A549 (cell line): ENCODE measurements at regions not wholly inside any gene's neighbourhood (a gene's known extent, or its start where the extent isn't known, plus 50 kb on each side); places are given as distances from the start of the nearest gene placed in this dataset.

Experiments
- ATAC-seq, 2 experiments: fragments of 200-7000 bp in 1 of 2; fragments of >200 bp in 1 of 2; cut with Nextera tagmentation in 1 of 2; cut with Tn5 transposase in 1 of 2; 3 replicates each; pipeline versions ENCODE4 v1.8.0 to v1.9.1; 2018 to 2020; ENCODE audit warnings: mild to moderate bottlenecking in 1 of 2, moderate library complexity in 1 of 2
- CTCF ChIA-PET: fragments of 300-600 bp; sonication (Branson Sonifier 250); formaldehyde crosslinking; extraction: SDS; loops from one replicate; lab custom pipeline; 2021; ENCODE audit warnings: antibody characterized with exemption, inconsistent platforms; lab: Yijun Ruan, JAX
- POLR2A ChIA-PET: fragments of 350-600 bp; formaldehyde crosslinking; extraction: SDS; loops from one replicate; lab custom pipeline; 2021; ENCODE audit warnings: antibody characterized with exemption, inconsistent platforms; lab: Yijun Ruan, JAX
- DNase-seq, 2 experiments: peaks; one replicate each; pipeline versions ENCODE4 v3.0.0 to v3.0.0-alpha.2; 2011 to 2016; ENCODE audit warnings: low read depth in 1 of 2, low spot score in 1 of 2
- FAIRE-seq: peaks from 2 replicates; lab custom pipeline; 2011; peaks lifted over from hg19 to GRCh38; lab: Jason Lieb, UNC
- H3K27ac ChIP-seq, 2 experiments: fragments of >200 bp; sonication (Bioruptor Twin); formaldehyde crosslinking; 3 replicates each; pipeline ENCODE4 v1.5.1; 2016 to 2017
- H3K4me1 ChIP-seq: fragments of >200 bp; sonication (Bioruptor Twin); formaldehyde crosslinking; 3 replicates; pipeline ENCODE4 v1.6.1; 2016
- H3K4me2 ChIP-seq: fragments of >200 bp; sonication (Bioruptor Twin); formaldehyde crosslinking; 3 replicates; pipeline ENCODE4 v1.6.1; 2016
- H3K4me3 ChIP-seq: fragments of >200 bp; sonication (Bioruptor Twin); formaldehyde crosslinking; 3 replicates; pipeline ENCODE4 v1.5.1; 2016
- H3K9me3 ChIP-seq: fragments of >200 bp; sonication (Bioruptor Twin); formaldehyde crosslinking; 3 replicates; pipeline ENCODE4 v1.6.1; 2016
- ATOH8 ChIP-seq: fragments of 250-450 bp; sonication (Bioruptor Pico); IDR thresholded peaks from 2 replicates; pipeline ENCODE4 v1.5.0; 2020; ENCODE audit warnings: low read depth, mild to moderate bottlenecking, moderate library complexity
- CBX2 ChIP-seq: fragments of 200-600 bp; sonication (generic); IDR thresholded peaks from 2 replicates; pipeline ENCODE4 v1.6.1; 2016; ENCODE audit warnings: low read depth, mild to moderate bottlenecking, borderline replicate concordance
- CHD4 ChIP-seq: fragments of 200-600 bp; sonication (generic); IDR thresholded peaks from 2 replicates; pipeline ENCODE4 v1.6.1; 2016; ENCODE audit warnings: antibody characterized with exemption, mild to moderate bottlenecking, borderline replicate concordance
- CTCF ChIP-seq: fragments of >200 bp; sonication (Bioruptor Twin); formaldehyde crosslinking; IDR thresholded peaks from 3 replicates; pipeline ENCODE4 v1.5.1; 2016
- ESRRA ChIP-seq: fragments of 150-350 bp; IDR thresholded peaks from 2 replicates; pipeline ENCODE4 v1.6.1; 2014; ENCODE audit warnings: mild to moderate bottlenecking, low read length, borderline replicate concordance
- HDAC2 ChIP-seq: fragments of 200-600 bp; sonication (generic); IDR thresholded peaks from 2 replicates; pipeline ENCODE4 v1.6.1; 2016
- HES2 ChIP-seq: fragments of >200 bp; sonication (Bioruptor Twin); formaldehyde crosslinking; IDR thresholded peaks from 2 replicates; pipeline ENCODE4 v1.6.1; 2016
- HOXA7 ChIP-seq: fragments of 250-450 bp; sonication (Bioruptor Pico); IDR thresholded peaks from 2 replicates; pipeline ENCODE4 v1.5.0; 2020; ENCODE audit warnings: mild to moderate bottlenecking, moderate library complexity
- HOXB5 ChIP-seq: fragments of 250-450 bp; sonication (Bioruptor Pico); IDR thresholded peaks from 2 replicates; pipeline ENCODE4 v1.5.0; 2020; ENCODE audit warnings: mild to moderate bottlenecking, moderate library complexity
- JUNB ChIP-seq: fragments of >200 bp; sonication (Bioruptor Twin); formaldehyde crosslinking; IDR thresholded peaks from 2 replicates; pipeline ENCODE4 v1.6.1; 2016
- MAFK ChIP-seq: fragments of 450-650 bp; IDR thresholded peaks from 2 replicates; pipeline ENCODE4 v1.6.1; 2014; ENCODE audit not compliant: partially characterized antibody
- MAX ChIP-seq: IDR thresholded peaks from 2 replicates; pipeline ENCODE4 v1.6.1; 2012
- NFE2L2 ChIP-seq: fragments of 150-350 bp; conservative IDR thresholded peaks from 2 replicates; pipeline ENCODE4 v1.6.1; 2014; ENCODE audit warnings: low read length
- NPAS2 ChIP-seq: fragments of 250-450 bp; sonication (Bioruptor Pico); IDR thresholded peaks from 2 replicates; pipeline ENCODE4 v1.8.0; 2022; ENCODE audit warnings: mild to moderate bottlenecking, moderate library complexity, borderline replicate concordance
- NR3C1 ChIP-seq: fragments of >200 bp; sonication (Bioruptor Twin); formaldehyde crosslinking; IDR thresholded peaks from 3 replicates; pipeline ENCODE4 v1.6.1; 2017
- PHF8 ChIP-seq: fragments of 200-600 bp; sonication (generic); IDR thresholded peaks from 2 replicates; pipeline ENCODE4 v1.6.1; 2016; ENCODE audit warnings: low read depth, mild to moderate bottlenecking, antibody characterized with exemption, moderate library complexity, borderline replicate concordance
- POLR2AphosphoS2 ChIP-seq: conservative IDR thresholded peaks from 2 replicates; pipeline ENCODE4 v1.6.1; 2012; ENCODE audit warnings: low read length, improper control_type of control experiment, inconsistent platforms
- RAD21 ChIP-seq, 2 experiments: fragments of >200 bp in 1 of 2; sonication (Bioruptor Twin) in 1 of 2; formaldehyde crosslinking in 1 of 2; IDR thresholded peaks in 1 of 2; conservative IDR thresholded peaks in 1 of 2; 2 replicates in 1 of 2; 3 replicates in 1 of 2; pipeline ENCODE4 v1.6.1; 2012 to 2018; ENCODE audit warnings: inconsistent platforms in 1 of 2
- RCOR1 ChIP-seq: fragments of 150-350 bp; IDR thresholded peaks from 2 replicates; pipeline ENCODE4 v1.6.1; 2014; ENCODE audit warnings: antibody characterized with exemption, low read length, low read depth
- RFX5 ChIP-seq: fragments of 450-650 bp; IDR thresholded peaks from 2 replicates; pipeline ENCODE4 v1.7.1; 2014; ENCODE audit warnings: antibody characterized with exemption, mild to moderate bottlenecking, moderate library complexity
- SMC3 ChIP-seq: fragments of >200 bp; sonication (Bioruptor Twin); formaldehyde crosslinking; IDR thresholded peaks from 3 replicates; pipeline ENCODE4 v1.6.1; 2018; ENCODE audit warnings: inconsistent platforms
- SREBF2 ChIP-seq: fragments of 450-650 bp; IDR thresholded peaks from 2 replicates; pipeline ENCODE4 v1.6.1; 2014; ENCODE audit warnings: mild to moderate bottlenecking, moderate library complexity
- TFCP2L1 ChIP-seq: fragments of 250-450 bp; sonication (Bioruptor Pico); IDR thresholded peaks from 2 replicates; pipeline ENCODE4 v1.5.0; 2021; ENCODE audit warnings: mild to moderate bottlenecking
- TP53 ChIP-seq: fragments of 250-450 bp; sonication (Bioruptor Pico); IDR thresholded peaks from 2 replicates; pipeline ENCODE4 v1.5.0; 2021; ENCODE audit warnings: mild to moderate bottlenecking, moderate library complexity
- ZNF302 ChIP-seq: fragments of 250-450 bp; sonication (Bioruptor Pico); IDR thresholded peaks from 2 replicates; pipeline ENCODE4 v1.9.0; 2021; ENCODE audit warnings: inconsistent platforms, mild to moderate bottlenecking, moderate library complexity
- ZSCAN20 ChIP-seq: fragments of 250-450 bp; sonication (Bioruptor Pico); IDR thresholded peaks from 2 replicates; pipeline ENCODE4 v1.8.0; 2022; ENCODE audit warnings: mild to moderate bottlenecking, moderate library complexity
- WGBS: methylation state at CpG from one replicate; pipeline ENCODE4 v1.1.6; 2017; ENCODE audit errors: missing lambda C conversion rate; 5-methylcytosine and 5-hydroxymethylcytosine counted together

- FAIRE-seq (no peak), ATAC-seq (no peak), DNase-seq (no peak)
- Histone ChIP-seq H3K4me2 (no peak overlapping the region), H3K27ac (no peak overlapping the region), H3K4me3 (no peak overlapping the region), H3K9me3 (no peaks in the 10 kb centered on the region), H3K4me1 (no peaks in the 10 kb centered on the region)
- TF ChIP-seq ZNF302 (CRISPR knock-in tag): no peak
- TF ChIP-seq SMC3: no peak
- no peak for TF ChIP-seq TP53 (CRISPR knock-in tag)
- TF ChIP-seq ATOH8 (CRISPR knock-in tag): no peak
- TF ChIP-seq CHD4: no peak
- no peak for TF ChIP-seq HES2
- TF ChIP-seq RAD21 (conservative IDR thresholded peaks at IDR 0.05 in 1 of 2, IDR thresholded peaks at IDR 0.05 in 1 of 2): no peak
- no peak for TF ChIP-seq RFX5
- no peak for TF ChIP-seq JUNB
- TF ChIP-seq RCOR1: no peak
- TF ChIP-seq ESRRA: no peak
- no peak for TF ChIP-seq NFE2L2
- TF ChIP-seq HOXB5 (CRISPR knock-in tag): no peak
- CTCF ChIA-PET: no interaction called here
- POLR2A ChIA-PET: no interaction called here
- 18% methylated on average over 4 of the region's 4 CpGs for WGBS
Observed at GRCh38 chr7:20911081-20911480, 124.4 kb upstream of the SP8 start.

- ATAC-seq (no peak), FAIRE-seq (no peak), DNase-seq (peak in 1 of 2 experiments; percentile 2)
- Histone ChIP-seq H3K4me3 (no peak overlapping the region), H3K27ac (no peak overlapping the region), H3K4me2 (no peak overlapping the region), H3K4me1 (no peaks in the 10 kb centered on the region), H3K9me3 (no peaks in the 10 kb centered on the region)
- 17% methylated on average over 9 of the region's 9 CpGs for WGBS
- ChIA-PET CTCF (interaction anchor here (1.4 kb wide), 1 partner anchor 853 kb away, joined by 4 read pairs; no protein-coding TSS in a partner anchor), POLR2A (no interaction called here)
- TF ChIP-seq ZSCAN20 (CRISPR knock-in tag) (no peak), RFX5 (no peak)
Observed at GRCh38 chr7:20913853-20914252, 127.2 kb upstream of the SP8 start.

- CTCF ChIA-PET: interaction anchor here (0.5 kb wide), 1 partner anchor 154 kb away, joined by 3 read pairs; no protein-coding TSS in a partner anchor
- 0% methylated on average over 1 of the region's 1 CpG for WGBS
- Histone ChIP-seq H3K9me3 (no peaks in the 10 kb centered on the region), H3K4me2 (no peak overlapping the region), H3K4me1 (no peaks in the 10 kb centered on the region)
- DNase-seq: no peak
- ATAC-seq: no peak
- FAIRE-seq: no peak
- TF ChIP-seq MAX (no peak), CBX2 (no peak), HDAC2 (no peak), PHF8 (no peak), TFCP2L1 (CRISPR knock-in tag) (no peak), CTCF (no peak), JUNB (no peak), MAFK (no peak), NPAS2 (CRISPR knock-in tag) (no peak), SREBF2 (no peak), NR3C1 (no peak), TP53 (CRISPR knock-in tag) (no peak), HOXA7 (CRISPR knock-in tag) (no peak), POLR2AphosphoS2 (no peak)
- TF ChIP-seq, all 56 proteins: peak for 0
- Histone ChIP-seq H3K4me3 (no peak overlapping the region), H3K27ac (no peak overlapping the region)
- POLR2A ChIA-PET: no interaction called here
Observed at GRCh38 chr7:20916311-20916710, 129.6 kb upstream of the SP8 start.
